ENCODE measurements at regions not wholly inside any gene's neighbourhood (a gene's known extent, or its start where the extent isn't known, plus 50 kb on each side); places are given as distances from the start of the nearest gene placed in this dataset.

DNA sequence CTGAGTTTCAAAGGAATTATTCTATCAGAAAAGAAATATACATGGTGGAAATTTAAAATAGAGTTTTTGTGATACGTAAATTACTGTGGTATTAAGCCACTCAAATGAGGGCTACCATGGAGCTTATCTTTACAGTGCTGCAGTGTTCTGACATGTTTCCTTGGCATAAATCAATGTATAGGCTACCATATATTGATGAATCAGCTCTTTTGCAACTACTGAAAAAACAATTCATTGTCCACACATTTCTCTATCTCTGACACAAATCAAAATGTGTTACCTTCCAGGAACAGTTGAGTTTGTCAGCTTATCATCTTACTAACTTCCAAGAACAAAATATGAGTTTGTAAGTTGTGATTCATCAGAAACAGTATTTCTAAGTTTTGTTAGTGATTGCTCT is 140.3 kb upstream of the CDH18 start:
- TF ChIP-seq, protein P1, sequence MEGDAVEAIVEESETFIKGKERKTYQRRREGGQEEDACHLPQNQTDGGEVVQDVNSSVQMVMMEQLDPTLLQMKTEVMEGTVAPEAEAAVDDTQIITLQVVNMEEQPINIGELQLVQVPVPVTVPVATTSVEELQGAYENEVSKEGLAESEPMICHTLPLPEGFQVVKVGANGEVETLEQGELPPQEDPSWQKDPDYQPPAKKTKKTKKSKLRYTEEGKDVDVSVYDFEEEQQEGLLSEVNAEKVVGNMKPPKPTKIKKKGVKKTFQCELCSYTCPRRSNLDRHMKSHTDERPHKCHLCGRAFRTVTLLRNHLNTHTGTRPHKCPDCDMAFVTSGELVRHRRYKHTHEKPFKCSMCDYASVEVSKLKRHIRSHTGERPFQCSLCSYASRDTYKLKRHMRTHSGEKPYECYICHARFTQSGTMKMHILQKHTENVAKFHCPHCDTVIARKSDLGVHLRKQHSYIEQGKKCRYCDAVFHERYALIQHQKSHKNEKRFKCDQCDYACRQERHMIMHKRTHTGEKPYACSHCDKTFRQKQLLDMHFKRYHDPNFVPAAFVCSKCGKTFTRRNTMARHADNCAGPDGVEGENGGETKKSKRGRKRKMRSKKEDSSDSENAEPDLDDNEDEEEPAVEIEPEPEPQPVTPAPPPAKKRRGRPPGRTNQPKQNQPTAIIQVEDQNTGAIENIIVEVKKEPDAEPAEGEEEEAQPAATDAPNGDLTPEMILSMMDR (conservative IDR thresholded peaks at IDR 0.05) = no peak
- no peak for TF ChIP-seq EZH2 (IDR thresholded peaks at IDR 0.05; ENCODE audit: low read depth)

All from PC-9 (cell line).